Fibroblast of skin of right quadriceps (primary cell): ENCODE measurements at regions not wholly inside any gene's neighbourhood (a gene's known extent, or its start where the extent isn't known, plus 50 kb on each side); places are given as distances from the start of the nearest gene placed in this dataset.
A peak's percentile ranks its signal among the peaks of the same experiment; 100 is the strongest.

Source experiments
- DNase-seq: peaks from one replicate; pipeline ENCODE4 v3.0.0-alpha.2; 2013

DNA sequence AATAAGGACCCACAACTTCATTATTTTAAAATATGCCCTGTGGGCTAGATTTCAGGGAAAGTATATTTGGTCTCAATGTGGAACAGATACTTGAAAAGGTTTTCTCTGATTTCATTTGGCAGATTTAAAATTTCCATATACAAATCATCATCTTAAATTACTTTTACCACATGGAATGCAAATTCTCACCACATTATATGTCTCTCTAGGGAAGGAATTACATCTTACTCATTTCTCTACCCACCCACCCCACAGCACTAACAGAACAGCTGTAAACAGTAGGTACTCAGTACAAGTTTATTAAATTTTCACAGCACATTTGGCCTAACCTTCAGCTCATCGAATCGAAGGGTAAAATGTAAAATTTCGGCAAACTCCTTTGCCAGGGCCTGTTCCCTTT is 104.0 kb downstream of the CYRIA start:
- no peak for DNase-seq

GRCh38 chr2:16561251-16561650 is 104.4 kb downstream of the CYRIA start:
- DNase-seq = no peak

DNA sequence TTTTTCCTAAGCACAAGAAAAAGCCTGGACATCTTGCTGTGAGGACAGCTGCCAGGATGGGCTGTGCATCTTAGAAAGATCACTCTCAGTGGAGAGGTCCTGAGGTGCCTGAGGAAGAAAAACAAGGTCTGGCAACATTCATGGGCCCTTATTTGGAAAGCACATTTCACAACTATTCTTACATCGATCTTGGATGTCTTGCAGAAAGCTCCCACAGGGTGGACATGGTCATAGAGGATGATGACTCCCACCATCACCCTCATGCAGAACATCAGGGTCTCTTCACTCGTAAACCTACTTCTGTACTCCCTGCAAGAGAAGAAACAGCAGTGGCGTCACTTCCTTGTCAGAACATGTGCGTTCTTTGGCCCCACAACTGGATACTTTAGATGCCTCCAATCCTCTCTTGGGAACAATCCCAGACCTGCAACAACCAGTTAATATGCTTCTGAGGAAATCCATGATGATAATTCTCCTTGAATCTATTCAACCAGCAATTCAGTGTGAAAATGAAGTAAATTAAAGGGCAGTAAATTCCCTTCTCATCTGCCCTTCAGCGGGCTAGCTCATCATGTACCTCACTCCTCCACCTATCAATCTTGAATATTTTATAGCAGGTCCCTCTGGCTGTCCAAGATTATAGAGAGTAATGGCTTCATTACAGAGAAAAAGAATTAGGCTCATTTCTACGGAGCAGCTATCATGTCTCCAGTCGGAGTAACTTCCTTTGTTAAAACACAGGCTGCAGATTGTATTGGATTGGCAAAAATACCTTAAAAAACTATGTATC is 106.2 kb downstream of the CYRIA start:
- no peak for DNase-seq

DNA sequence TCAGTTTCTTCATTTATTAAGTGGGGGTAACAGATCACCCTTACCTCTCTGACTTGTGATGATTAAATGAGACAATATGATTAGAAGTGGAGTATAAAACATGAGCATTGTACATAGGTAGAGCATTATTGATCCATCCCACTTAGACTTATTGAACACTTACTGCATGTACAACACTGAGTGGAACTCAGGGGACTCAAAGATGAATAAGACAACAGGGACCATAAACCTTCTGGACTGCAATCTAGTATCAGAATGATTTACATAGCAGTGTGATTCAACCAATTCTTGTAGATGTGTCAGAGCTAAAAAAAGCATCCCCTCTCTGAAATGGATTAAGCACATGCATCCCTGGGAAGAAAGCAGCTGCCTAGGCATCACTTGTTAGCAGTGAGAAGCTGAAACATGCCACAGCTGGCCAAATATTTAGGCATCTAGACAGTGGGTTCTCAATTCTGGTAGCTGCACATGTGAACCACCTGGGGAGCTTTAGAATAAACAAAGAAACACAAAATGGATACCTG is 111.5 kb downstream of the CYRIA start:
- no peak for DNase-seq

DNA sequence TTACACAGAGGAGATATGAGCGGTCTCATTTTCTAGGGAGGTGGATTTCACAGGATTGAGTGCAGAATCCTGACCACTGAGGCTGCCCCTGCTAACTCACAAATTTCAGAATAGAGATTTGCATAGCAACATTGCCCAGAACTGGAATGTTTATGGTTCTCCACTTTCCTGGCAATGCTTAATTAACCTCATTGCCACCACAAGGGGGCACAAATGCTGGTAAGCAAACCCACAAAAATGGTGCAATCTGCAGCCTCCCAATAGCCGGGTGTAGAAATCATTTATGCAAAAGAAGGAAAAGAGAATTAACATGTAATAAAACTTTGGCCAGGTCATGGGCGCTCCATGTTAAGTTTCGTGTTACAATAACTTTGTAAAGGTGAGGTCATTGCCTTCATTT is 112.4 kb downstream of the CYRIA start:
- peak; percentile 6 for DNase-seq

DNA sequence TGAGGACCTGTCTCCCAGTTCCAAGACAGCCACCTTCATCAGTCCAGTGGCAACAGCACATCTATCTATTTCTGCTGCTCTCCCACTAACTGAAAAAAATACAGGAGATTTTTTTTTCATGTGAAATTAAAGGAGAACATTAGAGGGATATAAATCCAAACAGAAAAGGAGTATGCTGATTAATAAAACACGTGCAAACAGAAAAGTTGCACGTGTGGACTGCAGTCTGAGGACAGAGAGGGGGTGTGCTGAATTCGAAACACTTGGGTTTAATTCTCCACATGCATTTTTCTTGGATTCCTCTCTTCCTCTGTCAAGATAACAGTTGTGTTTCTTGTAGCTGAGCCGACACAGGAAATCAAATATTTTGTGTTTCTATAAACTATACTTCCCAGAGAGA is 113.4 kb downstream of the CYRIA start:
- DNase-seq = no peak

DNA sequence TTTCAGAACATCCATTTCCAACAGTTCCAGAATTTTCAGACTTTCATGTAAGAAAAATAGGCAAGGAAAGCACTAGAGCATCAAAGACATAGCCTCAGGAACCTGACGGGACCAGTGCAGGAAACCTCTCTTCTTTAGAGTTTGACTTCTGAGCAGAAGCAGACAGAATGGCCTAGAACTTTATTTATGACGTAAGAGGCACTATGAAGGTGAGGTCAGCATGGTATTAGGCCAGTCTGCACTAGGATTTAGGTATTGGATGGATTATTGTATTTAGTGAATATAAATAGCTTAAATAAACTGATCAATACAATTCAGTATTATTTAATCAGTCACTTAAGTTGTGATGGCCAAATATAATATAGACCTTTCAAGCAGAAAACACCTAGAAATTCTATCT is 117.6 kb downstream of the CYRIA start:
- no peak for DNase-seq

- peak; percentile 43 for DNase-seq
These were observed 119.4 kb downstream of the CYRIA start for GRCh38 chr2:16546128-16546754.

DNA sequence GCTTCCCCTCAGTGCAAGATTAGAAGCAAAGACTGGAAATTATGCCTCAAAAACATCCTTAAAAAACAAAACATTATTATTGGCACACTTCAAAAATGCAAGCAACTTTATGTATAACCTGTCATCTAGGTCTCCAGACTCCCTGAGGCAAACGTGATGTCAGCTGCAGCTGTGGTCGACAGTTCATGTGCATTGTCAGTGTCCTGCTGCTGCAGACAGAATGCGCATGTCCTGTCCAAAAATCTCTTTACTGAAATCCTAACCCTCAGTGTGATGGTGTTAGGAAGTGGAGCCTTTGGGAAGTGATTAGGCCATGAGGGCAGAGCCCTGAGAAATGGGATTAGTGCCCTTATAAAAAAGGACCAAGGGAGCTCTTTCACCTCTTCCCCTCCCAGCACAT is 126.9 kb downstream of the CYRIA start:
- no peak for DNase-seq

DNA sequence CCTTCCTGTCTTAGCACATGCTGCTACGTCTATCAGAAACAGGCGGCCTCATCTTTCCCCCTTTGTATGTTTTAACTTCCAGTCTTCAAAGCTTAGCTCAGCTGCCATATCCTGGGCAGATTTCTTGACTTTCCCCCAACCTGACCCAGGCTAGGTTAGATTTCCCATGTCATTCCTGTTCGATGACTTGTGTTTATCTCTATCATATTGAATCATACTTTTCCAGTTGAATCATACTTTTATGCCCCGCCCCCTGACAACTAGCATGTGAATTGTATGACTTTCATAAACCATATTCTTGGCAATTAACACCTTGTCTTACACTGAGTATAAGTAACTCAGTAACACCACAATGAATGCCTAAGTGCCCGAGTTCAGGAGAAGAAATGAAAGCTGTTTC is 128.3 kb downstream of the CYRIA start:
- DNase-seq = peak; percentile 56

DNA sequence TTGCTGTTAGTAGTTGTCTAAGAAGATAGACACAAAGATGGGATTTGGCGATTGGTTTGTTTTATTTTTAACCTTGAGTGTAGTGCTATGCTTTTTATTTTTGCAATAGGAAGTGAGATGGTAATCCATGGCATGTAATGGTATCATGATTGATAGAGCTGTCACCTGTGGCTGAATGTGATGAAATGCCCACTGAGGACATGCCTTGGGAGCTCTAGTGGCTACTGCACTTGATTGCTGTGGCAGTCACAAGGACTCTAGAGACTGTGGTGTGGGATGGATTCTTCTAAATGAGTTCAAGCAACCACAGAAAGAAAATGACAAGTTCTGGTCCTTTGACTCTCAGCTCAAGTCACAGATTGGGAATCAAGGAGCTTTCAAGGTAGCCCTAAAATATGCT is 139.4 kb downstream of the CYRIA start:
- no peak for DNase-seq

DNA sequence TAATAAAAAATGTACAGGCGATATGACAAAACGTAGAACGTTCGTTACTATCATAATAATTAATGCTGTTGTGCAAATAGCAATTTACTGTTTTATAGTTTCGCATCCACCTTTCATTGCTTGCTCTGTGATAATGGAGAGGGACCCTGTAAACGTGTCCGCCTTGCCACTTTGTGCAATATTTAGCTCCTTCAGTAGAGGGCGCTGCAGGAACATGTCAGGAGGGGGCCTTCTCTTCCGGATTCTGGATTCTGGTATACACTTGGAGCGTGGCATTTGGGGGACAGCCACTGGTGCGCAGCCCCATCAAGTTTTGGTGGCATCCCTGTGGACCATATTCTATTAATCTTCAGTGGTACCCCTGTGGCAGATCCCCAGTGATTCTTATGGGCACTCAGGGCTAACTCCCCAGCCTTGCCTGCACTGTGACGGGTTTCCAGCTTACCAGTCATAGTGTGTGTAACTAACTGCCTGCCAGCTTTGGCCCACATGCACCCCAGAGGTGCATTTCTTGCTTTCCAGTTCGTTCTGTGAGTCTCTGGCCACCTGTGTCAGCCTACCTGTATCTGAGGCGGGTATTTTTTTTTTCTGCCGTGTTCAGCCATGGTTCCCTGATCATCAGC is 140.3 kb downstream of the CYRIA start:
- DNase-seq = no peak

- DNase-seq = no peak
These were observed 141.9 kb downstream of the CYRIA start for GRCh38 chr2:16523711-16524110.

DNA sequence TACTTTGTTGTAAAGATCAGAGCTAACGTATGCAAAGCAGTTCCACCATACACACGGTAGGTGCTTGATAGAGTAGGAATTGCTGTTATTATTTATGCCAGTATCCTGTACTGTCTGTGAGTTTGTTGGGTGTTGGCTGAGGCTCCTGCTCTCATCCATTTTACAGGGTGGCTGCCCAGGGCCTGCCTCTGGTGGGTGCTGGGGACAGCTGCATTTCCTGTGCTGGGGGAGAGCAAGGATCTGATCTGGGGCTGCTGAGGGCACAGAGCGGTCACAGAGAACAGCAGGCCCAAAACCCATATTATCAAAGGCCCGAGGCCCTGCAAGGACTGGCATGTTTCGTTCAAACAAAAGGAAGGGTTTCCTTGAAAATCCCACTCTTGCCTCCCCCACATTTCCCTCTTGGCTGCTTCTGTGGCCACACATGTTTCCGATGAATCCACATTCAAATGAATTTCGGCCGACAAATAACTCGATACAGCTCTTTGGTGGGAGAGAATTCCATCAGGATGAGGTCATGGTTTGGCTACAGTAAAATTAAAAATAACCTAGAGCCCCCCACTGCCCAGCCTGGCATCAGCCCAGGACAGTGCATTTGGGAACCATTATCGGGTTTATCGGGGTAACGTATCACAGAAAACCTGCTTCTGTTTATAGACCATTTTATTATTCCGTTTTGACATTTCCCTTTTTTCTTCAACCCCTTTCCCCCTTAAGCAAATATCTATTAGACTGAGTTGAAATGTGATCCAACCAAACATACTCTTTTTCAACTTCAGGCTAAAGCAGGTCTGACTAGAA is 143.4 kb downstream of the CYRIA start:
- peak; percentile 82 for DNase-seq

- no peak for DNase-seq
These were observed 144.7 kb downstream of the CYRIA start for GRCh38 chr2:16520891-16521290.

DNA sequence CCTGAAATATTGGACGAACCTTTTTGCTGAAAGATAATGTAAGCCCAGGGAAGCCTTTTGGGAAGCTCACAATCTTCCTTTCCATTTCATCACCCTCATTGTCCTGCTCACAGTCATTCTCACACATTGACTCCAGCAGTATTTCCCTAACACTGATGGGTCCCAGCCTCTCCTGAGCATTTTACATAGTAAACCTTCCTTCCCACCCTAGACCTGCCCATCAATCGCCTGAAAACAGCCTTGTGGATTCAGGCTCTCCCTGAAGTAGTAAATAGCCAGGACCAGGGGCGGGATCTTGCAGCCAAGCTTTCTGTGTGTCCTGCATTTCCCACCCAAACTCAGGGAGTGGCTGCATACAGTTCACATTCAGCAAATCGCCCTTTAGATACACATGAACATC is 149.9 kb downstream of the CYRIA start:
- no peak for DNase-seq

GRCh38 chr2:16513626-16514025 is 152.0 kb downstream of the CYRIA start:
- no peak for DNase-seq

DNA sequence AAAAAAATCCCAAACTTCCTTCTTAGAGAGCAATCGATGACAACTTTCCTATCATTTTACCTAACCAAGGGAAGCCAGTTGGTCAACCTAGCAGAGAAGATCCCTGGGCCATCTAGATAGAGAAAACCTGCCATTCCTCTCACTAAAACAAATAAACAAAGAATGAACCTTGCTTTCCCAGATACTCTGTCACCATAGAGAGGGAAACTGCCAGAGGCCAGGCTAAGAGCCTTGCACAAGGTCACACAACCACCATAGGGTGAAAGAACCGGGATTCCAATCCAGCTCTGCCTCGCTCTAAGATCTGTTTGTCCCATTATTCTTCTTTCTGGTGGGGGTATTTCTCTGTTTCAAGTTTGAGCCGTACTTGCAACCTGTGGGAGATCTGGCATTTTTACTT is 154.6 kb downstream of the CYRIA start:
- DNase-seq = no peak

GRCh38 chr2:16509042-16509441 is 156.6 kb downstream of the CYRIA start:
- DNase-seq = no peak

GRCh38 chr2:16508490-16508851 is 157.2 kb downstream of the CYRIA start:
- no peak for DNase-seq

GRCh38 chr2:16507655-16508489 is 157.8 kb downstream of the CYRIA start:
- peak; percentile 7 for DNase-seq

GRCh38 chr2:16506366-16506765 is 159.3 kb downstream of the CYRIA start:
- no peak for DNase-seq
